Naive B cell (primary cell): ENCODE measurements at regions not wholly inside any gene's neighbourhood (a gene's known extent, or its start where the extent isn't known, plus 50 kb on each side); places are given as distances from the start of the nearest gene placed in this dataset.

Experiments
- ATAC-seq, 2 donors: fragments of 150-1000 bp; cut with Tn5 transposase; 2 replicates each; pipeline ENCODE4 v1.10.0; 2021; ENCODE audit warnings: low read depth in 2 of 2, mild to moderate bottlenecking in 2 of 2, moderate library complexity in 2 of 2
- DNase-seq: peaks from one replicate; pipeline ENCODE4 v3.0.0; 2022
- H3K27ac Mint-ChIP-seq, 6 donors: one replicate each; pipeline ENCODE4 v1.8.0; 2020 to 2022; ENCODE audit warnings: mild to moderate bottlenecking in 6 of 6, mixed read lengths in 6 of 6, moderate library complexity in 5 of 6, inconsistent platforms in 2 of 6
- H3K27me3 Mint-ChIP-seq, 3 donors: one replicate each; pipeline ENCODE4 v1.8.0; 2021 to 2022; ENCODE audit warnings: mixed read lengths in 3 of 3, mild to moderate bottlenecking in 1 of 3
- H3K36me3 Mint-ChIP-seq, 2 donors: one replicate each; pipeline ENCODE4 v1.8.0; 2020 to 2022; ENCODE audit warnings: mixed read lengths in 2 of 2, inconsistent platforms in 1 of 2, mild to moderate bottlenecking in 1 of 2
- H3K4me1 Mint-ChIP-seq, 3 donors: one replicate each; pipeline ENCODE4 v1.8.0; 2020 to 2022; ENCODE audit warnings: mixed read lengths in 3 of 3, inconsistent platforms in 1 of 3, mild to moderate bottlenecking in 1 of 3, moderate library complexity in 1 of 3
- H3K4me3 Mint-ChIP-seq, 8 donors: one replicate each; pipeline ENCODE4 v1.8.0; 2020 to 2022; ENCODE audit warnings: mild to moderate bottlenecking in 8 of 8, mixed read lengths in 8 of 8, moderate library complexity in 8 of 8, inconsistent platforms in 2 of 8
- H3K9me3 Mint-ChIP-seq, 7 donors: one replicate each; pipeline ENCODE4 v1.8.0; 2020 to 2022; ENCODE audit warnings: mixed read lengths in 7 of 7, mild to moderate bottlenecking in 5 of 7, inconsistent platforms in 2 of 7, moderate library complexity in 1 of 7

- no peak overlapping the region for H3K27ac Mint-ChIP-seq
- ATAC-seq: no peak
- no peak overlapping the region for H3K4me3 Mint-ChIP-seq
- peaks cover 0 to 6% (median 0%) of the 10 kb centered on the region in 7 donors for H3K9me3 Mint-ChIP-seq
- H3K36me3 Mint-ChIP-seq: no peaks in the 10 kb centered on the region
- H3K27me3 Mint-ChIP-seq: no peaks in the 10 kb centered on the region
- H3K4me1 Mint-ChIP-seq: peaks cover 0 to 6% (median 0%) of the 10 kb centered on the region in 3 donors
- DNase-seq: no peak
Measured at GRCh38 chrX:38856670-38857265, 55.5 kb downstream of the MID1IP1 start.

DNA sequence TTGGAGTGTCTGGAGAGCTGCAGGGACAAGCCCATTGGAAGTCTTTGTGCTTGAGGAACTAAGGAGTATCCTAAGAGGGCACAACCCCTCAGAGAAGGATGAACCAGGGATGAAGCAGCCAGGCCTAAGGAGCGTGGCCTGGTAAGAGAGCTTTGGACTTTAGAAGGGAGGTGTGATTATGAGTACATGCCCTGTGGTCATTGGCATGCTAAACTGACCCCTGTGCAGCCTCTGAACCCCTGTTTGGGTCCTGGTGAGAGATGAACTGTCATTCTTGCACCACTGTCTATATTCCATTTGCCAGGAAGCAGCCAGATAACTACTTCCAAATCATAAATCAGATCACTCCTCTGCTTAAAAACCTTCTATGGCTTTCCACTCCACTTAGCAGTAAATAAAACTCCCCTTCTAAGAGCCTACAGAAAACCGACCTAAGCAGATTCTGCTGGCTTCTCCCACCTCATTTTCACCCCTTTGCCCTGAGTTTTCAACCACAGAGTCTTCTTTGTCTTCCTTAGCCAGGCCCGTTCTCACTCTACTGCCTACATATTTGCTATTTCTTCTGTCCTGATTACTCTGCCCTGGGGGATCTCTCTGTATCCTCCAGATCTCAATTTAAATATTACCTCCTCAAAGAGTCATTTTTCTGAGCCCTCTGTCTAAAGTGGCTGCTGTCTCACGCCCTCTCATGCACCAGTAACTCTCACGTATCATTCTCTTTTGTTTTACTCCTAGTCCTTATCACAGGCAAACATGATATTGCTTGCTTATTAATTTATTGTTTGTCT, 56.7 kb downstream of the MID1IP1 start:
- Mint-ChIP-seq H3K27ac (peak overlapping the region in 1 of 6 donors; percentile 2), H3K36me3 (no peaks in the 10 kb centered on the region), H3K4me3 (no peak overlapping the region), H3K9me3 (peaks cover 0 to 2% (median 0%) of the 10 kb centered on the region in 7 donors), H3K27me3 (no peaks in the 10 kb centered on the region), H3K4me1 (peaks cover 0 to 6% (median 0%) of the 10 kb centered on the region in 3 donors)
- ATAC-seq (no peak), DNase-seq (no peak)

- no peak overlapping the region for H3K4me3 Mint-ChIP-seq
- H3K4me1 Mint-ChIP-seq: peaks cover 0 to 6% (median 0%) of the 10 kb centered on the region in 3 donors
- DNase-seq: no peak
- H3K9me3 Mint-ChIP-seq: no peaks in the 10 kb centered on the region
- ATAC-seq: no peak
- H3K27me3 Mint-ChIP-seq: no peaks in the 10 kb centered on the region
- H3K27ac Mint-ChIP-seq: no peak overlapping the region
- no peaks in the 10 kb centered on the region for H3K36me3 Mint-ChIP-seq
Measured at GRCh38 chrX:38859602-38860001, 58.3 kb downstream of the MID1IP1 start.

- peak; percentile 20 for DNase-seq
- Mint-ChIP-seq H3K4me1 (peaks cover 0 to 6% (median 0%) of the 10 kb centered on the region in 3 donors), H3K27ac (no peak overlapping the region), H3K27me3 (no peaks in the 10 kb centered on the region), H3K36me3 (no peaks in the 10 kb centered on the region), H3K9me3 (no peaks in the 10 kb centered on the region), H3K4me3 (no peak overlapping the region)
- ATAC-seq: peak; percentile 66 to 67
Measured at GRCh38 chrX:38860106-38861013, 59.1 kb downstream of the MID1IP1 start.

DNA sequence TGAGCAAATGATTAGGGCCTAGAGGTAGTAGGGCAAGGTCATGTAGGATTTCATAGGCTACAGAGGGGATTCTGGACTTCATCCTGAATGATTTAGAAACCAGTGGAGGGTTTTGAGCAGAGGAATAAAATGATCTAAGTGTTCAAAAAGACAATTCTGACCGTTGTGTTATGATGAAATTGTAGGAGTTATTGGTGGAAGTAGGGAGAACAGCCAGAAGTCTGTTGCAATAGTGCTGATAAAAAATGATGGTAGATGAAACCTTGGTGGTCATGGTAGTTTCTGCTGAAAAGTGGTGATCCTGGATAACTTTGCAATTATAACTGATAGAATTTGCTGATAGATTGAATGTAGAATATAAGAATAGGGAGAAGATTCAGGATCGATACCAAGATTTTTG, 60.2 kb downstream of the MID1IP1 start:
- Mint-ChIP-seq H3K4me1 (peaks cover 0 to 6% (median 0%) of the 10 kb centered on the region in 3 donors), H3K36me3 (no peaks in the 10 kb centered on the region), H3K9me3 (no peaks in the 10 kb centered on the region), H3K27ac (no peak overlapping the region), H3K27me3 (no peaks in the 10 kb centered on the region), H3K4me3 (no peak overlapping the region)
- DNase-seq (no peak), ATAC-seq (no peak)

DNA sequence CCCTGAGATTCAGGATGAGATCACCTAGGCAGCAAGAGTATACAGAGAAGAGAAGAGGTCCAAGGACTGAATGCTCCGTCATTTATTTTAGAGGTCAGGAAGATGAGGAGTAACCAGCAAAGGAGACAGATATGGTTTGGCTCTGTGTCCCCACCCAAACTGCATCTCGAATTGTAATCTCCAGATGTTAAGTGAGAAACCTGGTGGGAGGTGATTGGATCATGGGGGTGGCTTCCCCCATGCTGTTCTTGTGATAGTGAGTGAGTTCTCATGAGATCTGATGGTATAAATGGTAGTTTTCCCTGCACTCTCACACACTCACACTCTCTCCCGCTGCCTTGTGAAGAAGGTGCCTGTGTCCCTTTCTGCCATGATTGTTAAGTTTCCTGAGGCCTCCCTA, 60.8 kb downstream of the MID1IP1 start:
- Mint-ChIP-seq H3K9me3 (no peaks in the 10 kb centered on the region), H3K36me3 (no peaks in the 10 kb centered on the region), H3K27ac (no peak overlapping the region), H3K4me3 (no peak overlapping the region), H3K4me1 (no peaks in the 10 kb centered on the region), H3K27me3 (no peaks in the 10 kb centered on the region)
- DNase-seq (no peak), ATAC-seq (no peak)

GRCh38 chrX:38864165-38864564, 62.9 kb downstream of the MID1IP1 start:
- no peaks in the 10 kb centered on the region for H3K36me3 Mint-ChIP-seq
- H3K4me3 Mint-ChIP-seq: no peak overlapping the region
- H3K9me3 Mint-ChIP-seq: peaks cover 0 to 1% (median 0%) of the 10 kb centered on the region in 7 donors
- DNase-seq (no peak), ATAC-seq (no peak)
- H3K27ac Mint-ChIP-seq: no peak overlapping the region
- no peaks in the 10 kb centered on the region for H3K27me3 Mint-ChIP-seq
- no peaks in the 10 kb centered on the region for H3K4me1 Mint-ChIP-seq

GRCh38 chrX:38868321-38868720, 67.1 kb downstream of the MID1IP1 start:
- no peaks in the 10 kb centered on the region for H3K27me3 Mint-ChIP-seq
- no peaks in the 10 kb centered on the region for H3K36me3 Mint-ChIP-seq
- DNase-seq: no peak
- no peak overlapping the region for H3K27ac Mint-ChIP-seq
- peak overlapping the region in 1 of 8 donors; percentile 22 for H3K4me3 Mint-ChIP-seq
- no peak for ATAC-seq
- no peaks in the 10 kb centered on the region for H3K4me1 Mint-ChIP-seq
- H3K9me3 Mint-ChIP-seq: peaks cover 0 to 2% (median 0%) of the 10 kb centered on the region in 7 donors

GRCh38 chrX:38868941-38869401, 67.7 kb downstream of the MID1IP1 start:
- H3K36me3 Mint-ChIP-seq: no peaks in the 10 kb centered on the region
- no peaks in the 10 kb centered on the region for H3K27me3 Mint-ChIP-seq
- H3K4me3 Mint-ChIP-seq: no peak overlapping the region
- ATAC-seq (no peak), DNase-seq (no peak)
- no peak overlapping the region for H3K27ac Mint-ChIP-seq
- peaks cover 0 to 2% (median 0%) of the 10 kb centered on the region in 7 donors for H3K9me3 Mint-ChIP-seq
- H3K4me1 Mint-ChIP-seq: no peaks in the 10 kb centered on the region

- no peak for DNase-seq
- no peak overlapping the region for H3K4me3 Mint-ChIP-seq
- no peaks in the 10 kb centered on the region for H3K4me1 Mint-ChIP-seq
- no peaks in the 10 kb centered on the region for H3K36me3 Mint-ChIP-seq
- H3K9me3 Mint-ChIP-seq: peaks cover 0 to 3% (median 0%) of the 10 kb centered on the region in 7 donors
- ATAC-seq: no peak
- H3K27me3 Mint-ChIP-seq: no peaks in the 10 kb centered on the region
- peak overlapping the region in 1 of 6 donors; percentile 42 for H3K27ac Mint-ChIP-seq
Measured at GRCh38 chrX:38870361-38870895, 69.2 kb downstream of the MID1IP1 start.

DNA sequence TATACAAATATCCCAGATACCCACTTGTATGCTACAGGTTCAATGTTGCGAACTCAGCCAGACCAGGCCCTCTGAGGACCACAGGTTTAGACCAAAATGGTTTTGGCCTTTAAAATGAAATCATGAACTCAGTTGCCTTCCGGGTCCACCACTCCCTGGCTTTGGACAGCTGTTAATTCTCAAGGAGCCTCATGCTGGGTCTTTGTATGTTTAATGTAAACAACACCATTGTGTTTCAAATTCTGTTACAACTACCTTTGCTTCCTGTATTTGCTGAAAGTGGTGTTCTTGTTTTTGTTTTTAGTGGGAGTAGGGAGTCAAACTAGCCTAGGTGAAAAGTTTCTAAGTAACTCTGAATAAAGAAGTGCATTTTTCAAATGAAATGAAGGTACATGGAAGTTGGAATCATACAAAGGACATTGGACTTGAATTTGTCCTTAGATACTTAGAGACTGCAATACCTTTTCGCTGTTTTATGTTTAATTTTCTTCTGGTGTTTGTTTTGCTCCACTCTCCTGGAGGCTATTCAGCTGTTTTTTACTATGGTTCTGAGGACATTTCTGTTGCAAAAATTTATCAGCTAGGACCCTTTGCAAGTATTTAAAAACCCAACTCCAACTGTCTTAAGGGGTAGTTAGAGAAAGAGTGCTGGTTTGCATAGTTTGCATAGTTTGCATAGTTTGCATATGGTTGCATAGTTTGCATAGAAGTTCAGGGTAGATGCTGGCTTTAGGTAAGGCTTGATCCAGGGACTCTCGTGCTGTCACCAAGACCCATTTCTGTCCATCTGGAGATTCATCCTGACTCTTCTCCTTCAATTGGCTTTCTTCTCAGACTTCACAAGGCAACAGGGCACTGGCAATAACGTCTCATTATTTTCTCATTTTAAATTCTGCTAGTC, 70.1 kb downstream of the MID1IP1 start:
- Mint-ChIP-seq H3K4me1 (no peaks in the 10 kb centered on the region), H3K27me3 (no peaks in the 10 kb centered on the region), H3K36me3 (no peaks in the 10 kb centered on the region), H3K4me3 (no peak overlapping the region), H3K9me3 (peaks cover 0 to 4% (median 0%) of the 10 kb centered on the region in 7 donors), H3K27ac (peak overlapping the region in 2 of 6 donors; percentile 37 to 42)
- no peak for DNase-seq
- no peak for ATAC-seq

DNA sequence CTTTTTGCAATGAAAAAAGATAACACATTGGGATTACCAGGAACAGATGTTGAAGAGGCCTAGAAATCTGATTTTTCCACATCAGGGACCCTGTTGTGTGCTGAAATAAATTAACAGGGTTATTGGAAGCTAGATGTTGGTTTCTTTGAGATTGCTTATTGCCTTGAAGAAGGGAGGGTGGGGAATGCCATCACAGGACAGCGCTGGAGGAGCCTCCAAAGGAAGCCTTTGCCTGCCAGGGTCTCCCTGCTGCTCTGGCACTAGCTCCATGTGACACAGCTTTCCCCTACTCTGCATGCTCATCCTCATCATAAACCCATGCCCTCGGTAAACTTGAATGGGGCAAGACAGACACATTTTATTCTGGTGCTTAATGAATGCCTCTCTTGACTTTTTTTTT, 76.1 kb downstream of the MID1IP1 start:
- Mint-ChIP-seq H3K27ac (no peak overlapping the region), H3K4me3 (no peak overlapping the region), H3K36me3 (no peaks in the 10 kb centered on the region), H3K9me3 (peaks cover 0 to 5% (median 1%) of the 10 kb centered on the region in 7 donors), H3K27me3 (no peaks in the 10 kb centered on the region), H3K4me1 (peaks cover 27 to 31% (median 29%) of the 10 kb centered on the region in 3 donors)
- no peak for DNase-seq
- no peak for ATAC-seq
